Spleen (tissue), 11 donors: ENCODE measurements at regions not wholly inside any gene's neighbourhood (a gene's known extent, or its start where the extent isn't known, plus 50 kb on each side); places are given as distances from the start of the nearest gene placed in this dataset.

ENCODE experiments used
- DNase-seq: peaks from one replicate; pipeline ENCODE4 v3.0.0-alpha.2; 2020
- H3K27ac ChIP-seq, 8 donors: fragments of 200-600 bp; sonication (generic) in 7 of 8; 1 replicate in 4 of 8; 2 replicates in 4 of 8; pipeline versions ENCODE4 v1.5.0 to v1.8.0; 2016 to 2021; ENCODE audit warnings: inconsistent platforms in 4 of 8, mild to moderate bottlenecking in 4 of 8, moderate library complexity in 1 of 8
- H3K27me3 ChIP-seq, 7 donors: fragments of 200-600 bp; sonication (generic) in 6 of 7; replicated peaks in 1 of 7; 1 replicate in 4 of 7; 2 replicates in 3 of 7; pipeline versions ENCODE4 v1.5.0 to v1.8.0; 2016 to 2021; ENCODE audit warnings: inconsistent platforms in 3 of 7, mild to moderate bottlenecking in 1 of 7
- H3K36me3 ChIP-seq, 6 donors: fragments of 200-600 bp; sonication (generic) in 5 of 6; 1 replicate in 4 of 6; 2 replicates in 2 of 6; pipeline versions ENCODE4 v1.5.0 to v1.8.0; 2016 to 2021; ENCODE audit warnings: inconsistent platforms in 2 of 6
- H3K4me1 ChIP-seq, 6 donors: fragments of 200-600 bp; sonication (generic) in 5 of 6; 1 replicate in 3 of 6; 2 replicates in 3 of 6; pipeline versions ENCODE4 v1.5.0 to v1.8.0; 2016 to 2021; ENCODE audit warnings: inconsistent platforms in 3 of 6
- H3K4me3 ChIP-seq, 8 donors: fragments of 200-600 bp; sonication (generic) in 7 of 8; 1 replicate in 4 of 8; 2 replicates in 4 of 8; pipeline versions ENCODE4 v1.5.0 to v1.8.0; 2016 to 2021; ENCODE audit warnings: inconsistent platforms in 4 of 8, mild to moderate bottlenecking in 4 of 8, moderate library complexity in 2 of 8
- H3K9me3 ChIP-seq, 8 donors: fragments of 200-600 bp; sonication (generic) in 7 of 8; 1 replicate in 4 of 8; 2 replicates in 4 of 8; pipeline versions ENCODE4 v1.5.0 to v1.8.0; 2016 to 2021; ENCODE audit warnings: inconsistent platforms in 4 of 8
- POLR2A ChIP-seq, 3 donors: fragments of 450-650 bp; IDR thresholded peaks; one replicate each; pipeline ENCODE4 v1.5.1; 2017; ENCODE audit warnings: antibody characterized with exemption in 3 of 3, mild to moderate bottlenecking in 1 of 3
- POLR2AphosphoS5 ChIP-seq, 3 donors: sonication (generic); formaldehyde crosslinking; IDR thresholded peaks; one replicate each; pipeline ENCODE4 v1.5.1; 2017; ENCODE audit warnings: antibody characterized with exemption in 3 of 3
- whole genome bisulfite sequencing, 5 donors: extraction: QIAGEN DNeasy Blood & Tissue Kit in 3 of 5; methylation state at CpG; one replicate each; pipeline versions ENCODE4 v1.1.5 to v1.1.7; 2013 to 2018; 5-methylcytosine and 5-hydroxymethylcytosine counted together
- intact Hi-C: fragments of 100-400 bp; cut with DNase I; formaldehyde crosslinking; loops from one replicate; pipeline ENCODE4 v1.15.0; 2023; ENCODE audit warnings: low total_unique reads
- TF ChIP-seq, protein P1 (sequence below), 11 experiments: fragments of 200-600 bp in 7 of 11; fragments of 450-650 bp in 4 of 11; sonication (generic) in 4 of 11; IDR thresholded peaks in 8 of 11; conservative IDR thresholded peaks in 3 of 11; 1 replicate in 7 of 11; 2 replicates in 4 of 11; pipeline versions ENCODE4 v1.4.0 to v1.8.0; 2016 to 2021; ENCODE audit warnings: antibody characterized with exemption in 11 of 11, inconsistent platforms in 4 of 11, mild to moderate bottlenecking in 1 of 11
- donor health status: healthy with polysubstance abuse.
- donor health status: DM: no; HTN: no; CAD: no; lungs with moderate emphysema.
- donor health status: DM: no; HTN: no; CAD: no.
- donor health status: Bipolar disorder and iron deficiency.
- donor health status: healthy.
- donor health status: DM: no; HTN: no; CAD: no.
- donor health status: DM: yes; HTN: yes; CAD: no.

GRCh38 chr18:71878226-71878625 lies 665.9 kb downstream of the CBLN2 start:
- Histone ChIP-seq H3K4me1 (no peaks in the 10 kb centered on the region), H3K36me3 (no peaks in the 10 kb centered on the region), H3K27me3 (no peaks in the 10 kb centered on the region), H3K9me3 (no peaks in the 10 kb centered on the region), H3K4me3 (no peak overlapping the region), H3K27ac (no peak overlapping the region)
- intact Hi-C loops: no loop called here
- WGBS, 5 donors: 75 to 94% (median 85%) methylated on average over 4 of the region's 4 CpGs
- no peak for DNase-seq
- TF ChIP-seq POLR2A (IDR thresholded peaks at IDR 0.05) (no peak), POLR2AphosphoS5 (IDR thresholded peaks at IDR 0.05) (no peak)
- TF ChIP-seq, protein P1, sequence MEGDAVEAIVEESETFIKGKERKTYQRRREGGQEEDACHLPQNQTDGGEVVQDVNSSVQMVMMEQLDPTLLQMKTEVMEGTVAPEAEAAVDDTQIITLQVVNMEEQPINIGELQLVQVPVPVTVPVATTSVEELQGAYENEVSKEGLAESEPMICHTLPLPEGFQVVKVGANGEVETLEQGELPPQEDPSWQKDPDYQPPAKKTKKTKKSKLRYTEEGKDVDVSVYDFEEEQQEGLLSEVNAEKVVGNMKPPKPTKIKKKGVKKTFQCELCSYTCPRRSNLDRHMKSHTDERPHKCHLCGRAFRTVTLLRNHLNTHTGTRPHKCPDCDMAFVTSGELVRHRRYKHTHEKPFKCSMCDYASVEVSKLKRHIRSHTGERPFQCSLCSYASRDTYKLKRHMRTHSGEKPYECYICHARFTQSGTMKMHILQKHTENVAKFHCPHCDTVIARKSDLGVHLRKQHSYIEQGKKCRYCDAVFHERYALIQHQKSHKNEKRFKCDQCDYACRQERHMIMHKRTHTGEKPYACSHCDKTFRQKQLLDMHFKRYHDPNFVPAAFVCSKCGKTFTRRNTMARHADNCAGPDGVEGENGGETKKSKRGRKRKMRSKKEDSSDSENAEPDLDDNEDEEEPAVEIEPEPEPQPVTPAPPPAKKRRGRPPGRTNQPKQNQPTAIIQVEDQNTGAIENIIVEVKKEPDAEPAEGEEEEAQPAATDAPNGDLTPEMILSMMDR (IDR thresholded peaks at IDR 0.05 in 8 of 11, conservative IDR thresholded peaks at IDR 0.05 in 3 of 11): no peak

GRCh38 chr18:71873695-71874094 lies 670.4 kb downstream of the CBLN2 start:
- no peaks in the 10 kb centered on the region for H3K4me1 ChIP-seq
- DNase-seq: no peak
- no peaks in the 10 kb centered on the region for H3K9me3 ChIP-seq
- H3K36me3 ChIP-seq: no peaks in the 10 kb centered on the region
- no peak overlapping the region for H3K4me3 ChIP-seq
- H3K27me3 ChIP-seq: no peaks in the 10 kb centered on the region
- 88 to 94% (median 93%) methylated on average over 4 of the region's 4 CpGs for WGBS, 5 donors
- no peak for TF ChIP-seq POLR2A (IDR thresholded peaks at IDR 0.05)
- no peak for TF ChIP-seq POLR2AphosphoS5 (IDR thresholded peaks at IDR 0.05)
- TF ChIP-seq, protein P1 (IDR thresholded peaks at IDR 0.05 in 8 of 11, conservative IDR thresholded peaks at IDR 0.05 in 3 of 11): no peak
- intact Hi-C loops: no loop called here
- no peak overlapping the region for H3K27ac ChIP-seq

GRCh38 chr18:71865888-71866287 lies 678.3 kb downstream of the CBLN2 start:
- Histone ChIP-seq H3K27ac (no peak overlapping the region), H3K4me1 (no peaks in the 10 kb centered on the region), H3K4me3 (no peak overlapping the region), H3K36me3 (no peaks in the 10 kb centered on the region), H3K9me3 (peaks cover 0 to 13% (median 0%) of the 10 kb centered on the region in 8 donors), H3K27me3 (no peaks in the 10 kb centered on the region)
- intact Hi-C loops: no loop called here
- no peak for DNase-seq
- TF ChIP-seq, protein P1 (IDR thresholded peaks at IDR 0.05 in 8 of 11, conservative IDR thresholded peaks at IDR 0.05 in 3 of 11): no peak
- TF ChIP-seq POLR2AphosphoS5 (IDR thresholded peaks at IDR 0.05) (no peak), POLR2A (IDR thresholded peaks at IDR 0.05) (no peak)
- WGBS, 5 donors: 80 to 92% (median 90%) methylated on average over 5 of the region's 5 CpGs

DNA sequence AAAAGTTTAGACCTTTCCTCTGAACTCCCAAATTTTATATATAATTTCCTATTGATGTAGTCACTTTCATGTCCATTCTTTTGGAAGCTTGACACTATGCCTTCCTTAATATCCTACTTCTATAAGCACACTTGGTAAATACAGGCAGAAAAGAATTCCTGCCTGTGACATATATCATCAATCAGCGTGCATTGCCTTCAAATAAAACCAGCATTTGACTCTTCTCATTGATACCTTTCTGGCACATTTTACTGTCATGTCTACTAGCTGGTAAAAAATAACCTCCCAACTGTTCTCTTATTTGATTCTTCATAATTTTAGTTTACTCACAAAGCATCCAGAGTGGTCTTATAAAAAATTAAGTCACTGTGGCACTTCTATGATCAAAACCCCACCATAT lies 693.5 kb downstream of the CBLN2 start:
- 61 to 87% (median 81%) methylated on average over 1 of the region's 1 CpG for WGBS, 5 donors
- intact Hi-C loops: no loop called here
- no peak for TF ChIP-seq POLR2A (IDR thresholded peaks at IDR 0.05)
- TF ChIP-seq POLR2AphosphoS5 (IDR thresholded peaks at IDR 0.05): no peak
- no peaks in the 10 kb centered on the region for H3K36me3 ChIP-seq
- DNase-seq: no peak
- no peaks in the 10 kb centered on the region for H3K27me3 ChIP-seq
- no peak overlapping the region for H3K27ac ChIP-seq
- peaks cover 0 to 48% (median 33%) of the 10 kb centered on the region in 8 donors for H3K9me3 ChIP-seq
- no peak overlapping the region for H3K4me3 ChIP-seq
- no peaks in the 10 kb centered on the region for H3K4me1 ChIP-seq

DNA sequence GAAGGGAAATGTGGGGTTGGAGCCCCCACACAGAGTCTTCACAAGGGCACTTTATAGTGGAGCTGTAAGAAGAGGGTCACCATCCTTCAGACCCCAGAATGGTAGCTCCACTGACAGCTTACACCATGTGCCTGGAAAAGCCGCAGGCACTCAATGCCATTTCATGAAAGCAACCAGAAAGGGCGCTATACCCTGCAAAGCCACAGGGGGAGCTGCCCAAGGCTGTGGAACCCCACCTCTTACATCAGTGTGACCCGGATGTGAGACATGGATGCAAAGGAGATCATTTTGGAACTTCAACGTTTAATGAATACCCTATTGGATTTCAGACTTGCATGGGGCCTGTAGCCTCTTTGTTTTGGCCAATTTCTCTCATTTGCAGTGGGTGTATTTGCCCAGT lies 694.7 kb downstream of the CBLN2 start:
- DNase-seq: no peak
- Histone ChIP-seq H3K27ac (no peak overlapping the region), H3K4me1 (no peaks in the 10 kb centered on the region), H3K36me3 (no peaks in the 10 kb centered on the region), H3K9me3 (peaks cover 0 to 44% (median 31%) of the 10 kb centered on the region in 8 donors), H3K27me3 (no peaks in the 10 kb centered on the region), H3K4me3 (no peak overlapping the region)
- TF ChIP-seq, protein P1 (IDR thresholded peaks at IDR 0.05 in 8 of 11, conservative IDR thresholded peaks at IDR 0.05 in 3 of 11): no peak
- intact Hi-C loops: no loop called here
- 82 to 86% (median 84%) methylated on average over 4 of the region's 4 CpGs for WGBS, 5 donors
